Left renal cortex interstitium (tissue), 4 donors: ENCODE measurements at regions not wholly inside any gene's neighbourhood (a gene's known extent, or its start where the extent isn't known, plus 50 kb on each side); places are given as distances from the start of the nearest gene placed in this dataset.
A peak's percentile ranks its signal among the peaks of the same experiment; 100 is the strongest.
"Not testable (repeated sequence)": the region's sequence is repeated elsewhere in the genome, so short reads cannot be mapped to it uniquely, and the experiment has no call there.

Experiments used
- DNase-seq, 4 donors: peaks; one replicate each; pipeline ENCODE4 v3.0.0-alpha.2; 2013; ENCODE audit warnings: low read depth in 4 of 4, low spot score in 2 of 4, missing footprints in 1 of 4

- DNase-seq: peak in 1 of 4 donors; percentile 16
Observed at GRCh38 chr3:191148131-191148530, 50.9 kb upstream of the OSTN start.

DNA sequence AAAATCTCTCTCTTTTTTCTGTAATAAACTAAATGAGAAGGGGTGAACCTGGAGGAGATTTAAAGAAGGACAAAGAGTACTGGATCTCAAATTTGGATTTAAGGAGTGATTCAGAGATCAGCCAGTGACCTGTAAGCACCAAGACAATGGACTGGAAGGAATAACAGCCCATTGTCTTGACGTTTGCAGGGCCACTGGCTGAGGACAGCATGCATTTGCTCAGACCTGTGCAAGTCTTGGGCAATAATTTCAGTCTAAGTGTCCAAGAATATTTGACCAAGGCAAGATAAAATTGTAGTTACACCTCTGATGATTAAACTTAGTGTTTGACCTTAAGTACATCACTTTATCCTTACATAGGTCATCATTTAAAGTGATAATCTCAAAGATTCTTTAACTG, 55.8 kb upstream of the OSTN start:
- no peak for DNase-seq

DNA sequence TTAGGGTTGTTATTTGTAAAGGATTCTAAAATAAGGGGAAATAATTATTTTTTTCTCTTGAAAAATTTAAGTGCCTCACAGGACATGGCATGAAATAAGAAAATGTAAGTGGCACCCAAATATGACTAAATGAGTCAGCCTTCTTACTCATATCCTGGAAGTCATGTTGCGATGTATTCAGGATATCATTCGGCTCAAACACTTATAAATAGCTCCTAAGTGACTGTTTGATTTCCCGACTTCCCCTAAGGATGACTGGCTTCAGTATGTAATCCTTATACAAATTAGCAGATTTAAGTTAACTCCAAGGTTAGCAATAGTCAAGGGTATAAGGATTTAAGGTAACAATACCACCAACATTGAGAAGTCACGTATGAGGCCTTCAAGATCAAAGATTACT, 57.3 kb upstream of the OSTN start:
- DNase-seq: no peak

DNA sequence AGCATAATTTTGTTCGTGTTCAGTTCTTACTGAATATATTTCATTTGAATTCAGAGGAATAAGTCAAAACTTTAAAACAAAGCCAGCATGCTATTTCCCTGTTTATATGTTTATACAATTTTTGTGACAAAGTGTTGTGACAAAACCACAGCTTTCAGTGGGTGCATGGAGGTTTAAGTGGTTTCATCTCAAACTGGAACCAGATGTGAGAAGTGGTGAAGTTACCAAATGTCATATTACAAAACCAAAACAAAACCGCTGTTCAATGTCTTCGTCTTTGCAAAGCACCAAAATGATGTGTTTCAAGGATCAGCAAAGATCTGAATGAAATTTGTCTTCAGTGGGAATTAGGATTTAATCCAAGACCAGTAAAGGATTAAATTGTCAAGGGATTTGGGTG, 59.3 kb upstream of the OSTN start:
- no peak for DNase-seq

DNA sequence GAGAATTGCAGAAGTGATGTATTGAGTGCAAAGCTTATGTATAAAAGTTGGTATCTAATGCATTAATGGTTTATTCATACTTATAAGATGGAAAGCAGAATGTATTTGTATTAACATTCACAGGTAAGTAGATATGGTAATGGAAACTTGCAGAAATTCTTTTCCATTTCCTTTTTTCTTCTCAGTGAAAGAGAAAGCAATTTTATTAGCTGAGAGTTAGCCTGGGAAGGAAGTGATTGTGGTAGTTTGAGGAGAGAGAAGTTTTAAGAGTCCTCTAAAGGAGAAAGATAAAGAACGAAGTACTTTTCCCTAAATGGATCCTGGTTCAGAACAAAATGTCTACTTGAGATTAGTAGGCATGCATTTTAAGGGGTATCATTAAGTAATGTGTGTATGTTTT, 60.1 kb upstream of the OSTN start:
- DNase-seq: no peak

- no peak for DNase-seq
Observed at GRCh38 chr3:191137708-191138107, 61.3 kb upstream of the OSTN start.

DNA sequence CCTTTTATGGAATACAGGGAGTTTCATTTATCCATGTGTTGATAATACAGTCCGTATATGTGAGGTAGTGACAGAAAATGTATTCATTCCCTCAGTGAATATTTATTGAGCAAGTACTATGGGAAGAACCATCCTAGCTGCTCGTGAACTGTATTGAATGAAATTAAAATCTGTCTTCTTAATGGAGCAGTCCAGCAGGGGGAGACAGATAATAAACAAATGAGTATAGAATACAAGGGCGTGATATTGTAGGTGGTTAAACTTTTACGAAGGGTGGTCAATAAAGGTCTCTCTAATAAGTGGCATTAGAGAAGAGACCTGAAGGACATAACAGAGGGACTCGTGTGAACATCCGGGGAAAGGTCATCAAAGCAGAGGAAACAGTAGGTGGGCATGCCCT, 62.7 kb upstream of the OSTN start:
- DNase-seq: no peak

GRCh38 chr3:191135175-191135574, 63.9 kb upstream of the OSTN start:
- no peak for DNase-seq

DNA sequence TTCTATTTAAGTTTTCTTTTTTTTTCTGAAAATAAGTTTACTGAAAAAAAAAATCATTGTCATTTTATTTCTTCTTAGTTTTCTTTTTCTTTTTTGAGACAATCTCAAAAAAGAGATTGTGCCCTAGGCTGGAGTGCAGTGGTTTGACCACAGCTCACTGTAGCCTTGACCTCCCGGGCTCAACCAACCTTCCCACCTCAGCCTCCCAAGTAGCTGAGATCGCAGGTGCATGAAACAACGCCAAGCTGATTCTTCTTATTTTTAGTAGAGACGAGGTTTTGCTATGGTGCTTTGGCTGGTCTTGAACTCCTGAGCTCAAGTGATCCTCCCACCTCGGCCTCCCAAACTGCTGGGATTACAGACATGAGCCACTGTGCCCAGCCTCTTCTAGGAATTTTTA, 65.7 kb upstream of the OSTN start:
- DNase-seq: no peak

- no peak for DNase-seq
Observed at GRCh38 chr3:191131305-191131704, 67.7 kb upstream of the OSTN start.

DNA sequence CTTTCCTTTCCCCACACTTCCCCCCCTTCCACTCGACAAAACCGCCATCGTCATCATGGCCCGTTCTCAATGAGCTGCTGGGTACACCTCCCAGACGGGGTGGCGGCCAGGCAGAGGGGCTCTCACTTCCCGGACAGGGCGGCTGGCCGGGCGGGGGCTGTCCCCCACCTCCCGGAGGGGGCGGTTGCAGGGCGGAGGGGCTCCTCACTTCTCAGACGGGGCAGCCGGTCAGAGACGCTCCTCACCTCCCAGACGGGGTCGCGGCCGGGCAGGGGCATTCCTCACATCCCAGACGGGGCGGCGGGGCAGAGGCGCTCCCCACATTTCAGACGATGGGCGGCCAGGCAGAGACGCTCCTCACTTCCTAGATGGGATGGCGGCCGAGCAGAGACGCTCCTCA, 74.2 kb upstream of the OSTN start:
- not testable (repeated sequence) for DNase-seq

DNA sequence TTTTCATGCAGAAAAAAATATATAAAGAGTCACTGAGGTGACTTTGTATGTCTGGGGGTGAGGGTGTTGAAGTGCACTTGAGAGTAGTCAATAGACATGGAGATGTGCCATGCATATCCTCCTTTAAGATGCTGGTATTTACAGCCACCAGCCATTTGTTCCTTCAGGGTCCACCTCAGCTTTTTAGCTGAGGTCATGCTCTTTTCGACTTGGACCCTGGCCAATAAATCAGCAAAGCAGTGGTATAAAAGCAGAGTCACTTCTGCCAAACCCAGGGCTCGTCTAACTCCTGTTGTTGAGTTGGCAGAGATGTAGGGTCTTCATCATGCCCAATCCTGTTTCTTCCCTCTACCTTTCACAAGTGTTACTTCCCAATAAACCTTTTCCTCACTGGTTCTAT, 75.1 kb upstream of the OSTN start:
- no peak for DNase-seq

DNA sequence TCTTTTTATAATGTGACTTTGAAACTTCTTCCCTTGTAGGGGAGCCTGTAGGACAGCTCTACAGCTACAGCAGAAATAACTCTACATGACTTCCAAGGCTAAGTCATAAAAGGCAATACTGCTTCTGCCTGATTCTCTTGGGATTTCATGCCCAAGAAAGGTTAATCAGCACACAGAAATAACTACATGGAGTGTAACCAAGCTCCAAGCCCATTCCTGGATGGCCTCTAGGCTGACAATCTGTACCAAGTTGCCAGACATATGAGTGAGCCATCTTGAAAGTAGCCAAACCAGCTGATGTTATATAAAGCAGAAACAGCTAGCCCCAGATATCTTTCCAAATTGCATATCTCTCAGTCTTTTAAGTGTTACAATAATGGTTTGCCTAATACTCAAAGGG, 75.8 kb upstream of the OSTN start:
- DNase-seq: no peak

GRCh38 chr3:191120447-191121298, 78.4 kb upstream of the OSTN start:
- no peak for DNase-seq

DNA sequence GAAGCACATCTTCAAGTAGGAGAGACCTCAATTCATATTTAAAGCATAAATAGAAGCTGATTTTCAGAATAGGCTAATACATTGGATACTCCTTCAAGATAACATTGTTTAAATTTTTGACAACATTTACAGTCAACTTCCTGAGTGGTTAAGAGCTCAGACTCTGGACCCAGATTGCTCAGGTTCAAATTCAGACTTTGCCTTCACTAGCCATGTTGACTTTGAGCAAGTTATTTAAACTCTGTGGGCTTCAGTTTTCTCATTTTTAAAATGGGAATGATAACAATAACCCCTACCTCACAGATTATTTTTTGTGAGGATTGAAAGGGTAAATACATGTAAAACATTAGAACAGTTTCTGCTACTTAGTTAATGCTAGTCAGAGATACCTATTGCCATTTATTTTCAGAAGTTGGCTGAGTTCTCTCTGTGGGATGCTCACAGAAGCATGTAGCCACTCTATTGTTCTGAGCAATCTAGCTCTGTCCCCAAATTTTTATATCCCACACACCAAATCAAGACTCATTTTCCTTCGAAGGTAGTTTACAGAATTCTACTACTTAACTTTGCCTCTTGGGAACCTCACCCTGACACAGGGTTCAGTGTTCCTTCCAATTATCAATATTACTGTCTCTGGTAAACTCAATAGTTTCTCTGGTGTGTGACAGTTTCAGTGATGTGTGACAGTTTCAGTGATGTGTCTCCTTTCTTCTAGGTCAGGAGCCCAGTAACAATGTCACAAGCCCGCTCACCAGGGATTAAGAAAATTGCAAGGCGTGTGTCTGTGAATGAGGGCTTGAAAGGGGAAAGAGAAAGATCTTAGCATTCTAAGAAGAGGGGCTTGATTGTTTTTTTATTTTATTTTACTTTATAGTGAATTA, 79.4 kb upstream of the OSTN start:
- DNase-seq: no peak

DNA sequence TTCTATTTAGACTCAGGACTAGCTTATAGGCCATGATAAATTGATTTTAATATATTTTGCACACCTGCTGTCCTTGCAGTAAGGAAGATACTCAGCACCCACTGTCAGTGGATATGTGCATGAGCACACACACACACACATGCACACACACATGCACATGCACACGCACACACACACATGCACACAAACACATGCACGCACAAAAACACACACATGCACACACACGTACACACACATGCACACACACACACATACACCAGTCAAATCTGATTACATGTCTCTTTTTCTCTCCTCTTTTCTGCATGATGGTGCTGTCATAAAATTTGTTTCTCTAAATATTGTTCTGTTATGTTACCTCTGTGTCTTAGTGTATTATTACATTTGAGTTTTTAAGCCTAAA, 87.3 kb upstream of the OSTN start:
- no peak for DNase-seq

DNA sequence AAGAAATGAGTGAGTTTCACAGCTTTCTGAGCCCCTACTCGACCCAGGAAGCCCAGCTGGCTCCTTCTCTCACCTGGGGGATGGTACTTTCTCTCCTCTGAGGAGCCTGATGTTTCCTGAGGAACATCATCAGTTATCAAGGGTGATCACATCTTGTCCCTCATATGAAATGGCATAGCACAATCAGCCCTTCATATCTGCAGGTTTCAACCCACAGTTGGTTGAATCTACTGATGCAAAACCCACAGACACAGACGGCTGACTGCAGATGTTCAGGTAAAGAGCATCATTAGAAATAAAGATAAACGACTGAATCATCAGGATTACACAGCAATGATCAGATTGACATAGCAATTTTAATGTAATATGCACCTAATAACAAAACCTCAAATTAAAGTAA, 93.6 kb upstream of the OSTN start:
- DNase-seq: no peak

- no peak for DNase-seq
Observed at GRCh38 chr3:191100516-191100915, 98.5 kb upstream of the OSTN start.

- DNase-seq: no peak
Observed at GRCh38 chr3:191094057-191094845, 104.8 kb upstream of the OSTN start.

DNA sequence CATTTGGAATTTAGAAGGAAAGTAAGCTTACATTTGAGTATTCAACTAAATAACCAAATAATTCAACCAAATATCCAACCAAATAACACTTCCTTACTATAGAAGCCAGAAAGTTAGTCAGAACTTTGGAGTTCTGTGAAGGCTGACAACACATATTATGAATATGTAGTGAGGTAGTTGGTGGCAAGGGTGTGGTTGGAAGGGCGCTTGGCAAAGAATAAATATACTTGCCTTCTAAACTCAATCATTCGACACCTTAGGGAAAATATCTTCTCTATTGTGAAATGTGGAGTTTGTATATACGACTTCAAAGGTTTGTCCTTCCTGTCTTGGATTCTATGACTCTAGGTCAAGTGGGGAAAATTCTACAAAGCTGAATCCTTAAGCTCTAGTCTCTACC, 111.7 kb upstream of the OSTN start:
- no peak for DNase-seq

GRCh38 chr3:191085091-191085490, 114.0 kb upstream of the OSTN start:
- no peak for DNase-seq
